GM19372 (cell line): ENCODE measurements at regions not wholly inside any gene's neighbourhood (a gene's known extent, or its start where the extent isn't known, plus 50 kb on each side); places are given as distances from the start of the nearest gene placed in this dataset.
A peak's percentile ranks its signal among the peaks of the same experiment; 100 is the strongest.
"Not testable (repeated sequence)": the region's sequence is repeated elsewhere in the genome, so short reads cannot be mapped to it uniquely, and the experiment has no call there.

ENCODE experiments used
- ATAC-seq: cut with Tn5 transposase; IDR thresholded peaks from one replicate; pipeline ENCODE4 v1.9.1; 2021; ENCODE audit warnings: mild to moderate bottlenecking, low read depth, moderate library complexity; ENCODE audit not compliant: unreplicated experiment

DNA sequence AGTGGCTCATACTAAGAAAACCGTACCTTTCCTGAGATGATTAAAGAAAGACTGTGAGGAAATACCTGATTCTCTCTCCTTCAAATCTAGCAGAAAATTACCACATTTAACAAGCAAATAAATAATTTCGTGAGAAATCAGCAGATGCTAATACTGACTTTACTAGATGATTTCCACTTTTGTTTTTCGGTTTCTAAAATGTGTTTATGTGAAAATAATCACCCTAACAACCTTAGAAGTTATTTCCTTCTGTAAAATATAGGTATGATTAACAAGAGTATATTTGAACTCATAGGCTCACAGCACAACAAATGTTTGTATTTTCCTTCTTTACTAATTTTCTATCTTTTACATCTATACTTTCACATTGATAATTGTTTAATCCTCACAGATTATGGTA lies 594.1 kb upstream of the FAM98A start:
- peak; percentile 54 for ATAC-seq

DNA sequence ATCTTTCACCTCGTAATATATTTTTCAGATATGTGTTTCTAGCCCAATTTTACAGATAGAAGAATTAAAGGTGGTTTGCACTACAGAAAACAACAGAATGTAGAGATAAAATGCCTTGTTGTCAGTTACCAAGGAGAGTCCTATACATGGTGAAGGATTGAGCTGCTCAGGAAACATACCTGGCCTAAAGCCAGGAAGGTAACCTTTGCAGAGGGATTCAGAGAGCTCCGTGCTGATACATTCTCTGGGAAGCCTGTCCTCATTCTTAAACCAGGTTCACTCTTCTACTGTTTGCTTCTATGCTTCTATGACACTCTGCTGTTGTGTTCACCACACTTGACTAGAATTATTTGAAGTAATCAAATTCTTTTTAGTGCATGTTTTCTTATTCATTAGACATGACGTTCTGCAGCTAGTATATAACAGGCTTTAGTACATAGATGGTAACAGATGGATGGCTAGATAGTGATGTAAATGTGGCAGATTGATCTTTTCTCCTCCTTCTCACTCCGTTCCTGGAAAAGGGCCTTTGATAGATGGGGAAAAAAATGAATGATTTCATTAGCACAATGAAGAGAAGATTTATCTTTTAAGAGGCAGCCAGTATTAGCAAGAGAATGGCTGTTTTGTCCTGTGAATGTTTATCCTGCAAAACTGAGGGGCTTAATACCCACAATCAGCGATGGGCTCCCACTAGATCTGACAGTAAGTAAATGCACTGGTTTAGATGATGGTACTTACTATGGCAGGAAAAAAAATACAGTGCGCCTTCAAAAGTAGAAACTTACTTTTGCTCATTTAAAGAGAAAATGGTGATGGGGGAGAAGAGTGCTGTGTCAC lies 589.6 kb upstream of the FAM98A start:
- no peak for ATAC-seq

- no peak for ATAC-seq
Measured at GRCh38 chr2:34179511-34179910, 580.4 kb upstream of the FAM98A start.

DNA sequence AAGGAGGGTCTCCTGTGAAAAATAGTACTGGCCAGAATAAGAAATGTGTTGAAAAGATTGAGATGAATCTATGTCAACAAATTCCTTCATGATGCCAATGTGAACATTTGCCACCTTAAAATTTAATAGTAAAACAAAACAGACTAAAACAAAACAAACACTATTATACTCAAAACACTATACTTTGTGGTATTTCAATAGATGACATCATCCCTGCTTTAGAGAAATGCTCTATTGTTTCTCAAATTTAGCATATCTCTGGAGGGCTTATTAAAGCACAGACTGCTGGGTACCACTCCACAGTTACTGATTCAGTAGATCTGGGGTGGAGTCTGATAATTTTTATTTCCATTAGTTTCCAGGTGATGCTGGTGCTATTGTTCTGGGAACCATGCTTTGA lies 579.4 kb upstream of the FAM98A start:
- ATAC-seq = no peak

GRCh38 chr2:34176693-34177092 lies 577.6 kb upstream of the FAM98A start:
- ATAC-seq = no peak

DNA sequence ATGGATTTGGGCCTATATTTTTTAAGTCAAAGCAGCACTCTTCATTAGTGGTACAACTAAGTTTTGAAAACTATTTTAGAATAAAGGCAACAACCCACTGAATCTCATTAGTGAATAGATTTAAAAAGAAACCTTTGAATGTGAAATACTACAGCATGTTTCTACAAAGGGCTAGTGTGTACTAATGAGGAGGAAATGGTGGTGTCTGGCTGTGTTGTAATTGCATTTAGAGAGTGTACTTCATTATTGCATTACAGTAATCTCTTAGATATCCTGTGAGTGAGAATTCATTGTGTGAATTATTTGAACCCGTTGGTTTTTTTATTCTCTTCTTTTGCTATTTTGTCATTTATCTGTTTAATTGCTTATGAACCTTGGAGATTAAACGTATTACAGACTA lies 575.4 kb upstream of the FAM98A start:
- ATAC-seq = no peak

- no peak for ATAC-seq
Measured at GRCh38 chr2:34162231-34162630, 563.1 kb upstream of the FAM98A start.

- ATAC-seq = no peak
Measured at GRCh38 chr2:34161549-34161948, 562.5 kb upstream of the FAM98A start.

DNA sequence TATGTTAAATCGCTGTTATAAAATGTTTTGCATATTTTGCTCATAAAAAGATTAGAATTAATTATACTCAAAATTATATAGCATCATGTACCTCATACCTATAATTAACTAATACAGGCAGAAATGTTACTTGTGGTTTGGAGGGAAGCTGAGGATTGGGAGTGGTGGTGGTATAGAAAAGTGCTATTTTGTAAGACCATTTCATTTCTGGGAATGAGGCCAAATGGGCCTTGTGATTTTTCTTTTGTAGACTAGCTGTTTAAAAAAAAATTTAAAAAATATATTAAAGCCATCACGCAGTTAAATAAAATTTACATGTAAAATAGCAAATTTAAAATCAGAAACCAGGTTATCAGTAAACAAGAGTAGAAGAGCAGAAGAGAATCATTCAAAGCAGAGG lies 560.8 kb upstream of the FAM98A start:
- no peak for ATAC-seq

- ATAC-seq = no peak
Measured at GRCh38 chr2:34153484-34153883, 554.4 kb upstream of the FAM98A start.

- no peak for ATAC-seq
Measured at GRCh38 chr2:34147780-34148179, 548.7 kb upstream of the FAM98A start.

DNA sequence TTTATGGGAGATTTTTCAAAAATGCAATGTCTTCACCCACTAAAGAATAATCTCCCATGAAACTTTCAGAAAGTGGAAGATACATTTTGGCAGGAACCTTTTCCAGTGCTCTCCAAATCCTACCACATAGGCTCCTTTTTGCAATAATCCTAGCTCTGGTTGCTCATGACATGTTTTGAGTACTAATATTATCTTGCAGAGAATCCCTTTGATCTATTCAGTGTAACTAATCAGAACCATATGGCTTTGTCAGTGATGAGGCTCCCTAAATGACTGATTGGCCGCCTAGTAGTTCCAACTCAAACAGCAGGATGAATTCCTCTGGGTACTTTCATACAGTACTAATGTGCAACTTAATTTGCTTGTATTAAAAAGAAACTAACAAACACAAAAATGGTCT lies 544.0 kb upstream of the FAM98A start:
- ATAC-seq = no peak

- ATAC-seq = not testable (repeated sequence)
Measured at GRCh38 chr2:34142531-34143008, 543.5 kb upstream of the FAM98A start.

- not testable (repeated sequence) for ATAC-seq
Measured at GRCh38 chr2:34133065-34133464, 534.0 kb upstream of the FAM98A start.

DNA sequence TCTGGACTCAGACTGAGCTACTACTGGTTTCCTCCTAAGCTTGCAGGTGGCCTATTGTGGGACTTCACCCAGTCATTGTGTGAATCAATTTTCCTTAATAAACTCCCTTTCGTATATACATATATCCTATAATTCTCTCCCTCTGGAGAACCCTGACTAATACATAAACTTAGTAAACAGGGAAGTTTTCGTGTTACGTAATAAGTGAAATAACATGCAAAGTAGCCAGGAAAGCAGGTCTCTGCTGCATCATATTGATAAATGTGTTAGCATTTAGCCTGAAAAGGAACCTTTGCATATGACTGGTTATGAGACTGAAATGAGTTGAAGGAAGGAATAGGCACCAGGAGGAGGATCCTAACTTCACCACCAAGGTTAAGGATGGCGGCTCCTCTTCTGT lies 527.2 kb upstream of the FAM98A start:
- ATAC-seq = no peak

DNA sequence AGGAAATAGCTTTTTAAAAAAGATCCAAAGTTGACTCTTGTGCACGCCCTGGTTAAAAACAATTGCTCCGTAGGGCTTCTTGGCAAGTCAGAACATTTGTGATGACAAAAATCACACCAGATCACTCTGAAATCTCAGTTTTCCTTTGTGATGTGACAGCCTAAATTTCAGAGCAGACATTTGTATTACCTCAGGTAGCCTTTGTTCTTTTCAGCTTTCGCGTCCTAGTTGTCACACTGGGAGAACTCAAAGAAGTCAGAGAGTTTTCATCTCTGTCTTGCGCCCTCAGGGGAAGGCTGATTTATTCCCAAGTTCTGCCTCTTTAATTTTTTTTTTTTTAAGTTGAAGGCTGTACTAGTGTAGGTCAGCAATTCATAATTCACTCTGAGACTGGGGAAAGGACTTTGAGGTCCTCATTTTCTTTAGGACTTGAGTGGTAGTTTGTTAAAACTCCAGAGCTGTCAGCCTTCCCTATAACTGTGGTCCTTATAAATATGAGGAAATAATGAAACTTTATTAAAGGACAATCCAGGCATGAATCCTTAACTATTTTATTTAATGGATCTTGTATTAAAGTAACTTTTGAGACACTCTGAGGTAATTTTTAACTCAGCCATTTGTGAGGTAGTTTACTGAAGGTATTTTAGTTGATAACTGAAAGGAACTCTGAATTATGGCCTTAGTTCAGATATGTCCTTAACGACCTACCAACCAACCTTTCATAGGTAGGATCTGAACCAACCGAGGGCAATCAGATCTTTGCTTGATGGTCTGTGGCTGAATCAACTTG lies 525.1 kb upstream of the FAM98A start:
- ATAC-seq = no peak

DNA sequence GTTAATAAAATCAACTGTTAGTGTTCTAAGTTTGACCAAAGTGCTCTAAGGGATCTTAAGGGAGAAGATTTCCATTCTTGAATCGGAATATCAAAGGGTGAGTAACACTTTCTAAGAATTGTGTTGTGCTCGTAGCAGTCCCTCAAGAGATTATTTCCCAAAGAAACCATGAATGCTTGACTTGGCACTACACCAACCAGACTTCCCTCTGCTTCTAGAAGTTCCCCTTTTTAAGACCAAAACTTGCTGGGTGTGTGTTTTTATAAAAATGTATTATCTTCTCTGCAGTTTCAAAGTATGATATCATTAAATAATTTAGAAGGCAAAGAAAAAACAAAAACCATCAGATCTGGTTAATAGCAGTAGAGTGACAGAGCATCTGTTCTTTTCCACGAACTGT lies 522.0 kb upstream of the FAM98A start:
- ATAC-seq = no peak

GRCh38 chr2:34115076-34115475 lies 516.0 kb upstream of the FAM98A start:
- ATAC-seq = no peak

GRCh38 chr2:34112161-34112560 lies 513.1 kb upstream of the FAM98A start:
- ATAC-seq = no peak

DNA sequence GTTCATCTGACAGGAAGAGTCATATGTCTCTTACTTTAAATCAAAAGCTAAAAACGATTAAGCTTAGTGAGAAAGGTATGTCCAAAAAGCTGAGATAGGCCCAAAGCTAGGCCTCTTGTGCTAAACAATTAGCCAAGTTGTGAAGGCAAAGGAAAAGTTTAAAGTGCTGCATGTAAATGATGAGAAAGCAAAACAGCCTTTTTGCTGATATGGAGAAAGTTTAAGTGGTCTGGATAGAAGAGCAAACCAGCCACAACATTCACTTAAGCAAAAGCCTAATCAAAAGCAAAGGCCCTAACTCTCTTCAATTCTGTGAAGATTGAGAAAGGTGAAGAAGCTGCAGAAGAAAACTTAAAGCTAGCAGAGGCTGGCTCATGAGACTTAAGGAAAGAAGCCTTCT lies 511.3 kb upstream of the FAM98A start:
- ATAC-seq = no peak

- no peak for ATAC-seq
Measured at GRCh38 chr2:34107811-34108210, 508.7 kb upstream of the FAM98A start.
